ENCODE measurements at regions not wholly inside any gene's neighbourhood (a gene's known extent, or its start where the extent isn't known, plus 50 kb on each side); places are given as distances from the start of the nearest gene placed in this dataset.

- TF ChIP-seq, protein P1, sequence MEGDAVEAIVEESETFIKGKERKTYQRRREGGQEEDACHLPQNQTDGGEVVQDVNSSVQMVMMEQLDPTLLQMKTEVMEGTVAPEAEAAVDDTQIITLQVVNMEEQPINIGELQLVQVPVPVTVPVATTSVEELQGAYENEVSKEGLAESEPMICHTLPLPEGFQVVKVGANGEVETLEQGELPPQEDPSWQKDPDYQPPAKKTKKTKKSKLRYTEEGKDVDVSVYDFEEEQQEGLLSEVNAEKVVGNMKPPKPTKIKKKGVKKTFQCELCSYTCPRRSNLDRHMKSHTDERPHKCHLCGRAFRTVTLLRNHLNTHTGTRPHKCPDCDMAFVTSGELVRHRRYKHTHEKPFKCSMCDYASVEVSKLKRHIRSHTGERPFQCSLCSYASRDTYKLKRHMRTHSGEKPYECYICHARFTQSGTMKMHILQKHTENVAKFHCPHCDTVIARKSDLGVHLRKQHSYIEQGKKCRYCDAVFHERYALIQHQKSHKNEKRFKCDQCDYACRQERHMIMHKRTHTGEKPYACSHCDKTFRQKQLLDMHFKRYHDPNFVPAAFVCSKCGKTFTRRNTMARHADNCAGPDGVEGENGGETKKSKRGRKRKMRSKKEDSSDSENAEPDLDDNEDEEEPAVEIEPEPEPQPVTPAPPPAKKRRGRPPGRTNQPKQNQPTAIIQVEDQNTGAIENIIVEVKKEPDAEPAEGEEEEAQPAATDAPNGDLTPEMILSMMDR (IDR thresholded peaks at IDR 0.05), result no peak
- TF ChIP-seq EP300 (IDR thresholded peaks at IDR 0.05) (no peak), POLR2A (IDR thresholded peaks at IDR 0.05) (no peak)
These were observed 59.1 kb upstream of the OGFRL1 start for GRCh38 chr6:71229477-71229876.

Data from tibial nerve (tissue), 4 donors.